Activated naive CD4-positive, alpha-beta T cell treated with anti-CD3 and anti-CD28 coated beads, Interleukin-2, amount 50 U/mL, for 72 hours (primary cell): ENCODE measurements at regions not wholly inside any gene's neighbourhood (a gene's known extent, or its start where the extent isn't known, plus 50 kb on each side); places are given as distances from the start of the nearest gene placed in this dataset.
"Not testable (repeated sequence)": the region's sequence is repeated elsewhere in the genome, so short reads cannot be mapped to it uniquely, and the experiment has no call there.

Experiments used
- ATAC-seq, 2 donors: fragments of 150-1000 bp; cut with Tn5 transposase; 2 replicates each; pipeline ENCODE4 v1.10.0; 2021; ENCODE audit warnings: mild to moderate bottlenecking in 2 of 2, moderate library complexity in 2 of 2
- DNase-seq, 2 donors: peaks; one replicate each; pipeline ENCODE4 v3.0.0; 2021 to 2022; ENCODE audit warnings: low spot score in 2 of 2
- H3K27ac Mint-ChIP-seq, 2 donors: one replicate each; pipeline ENCODE4 v1.8.0; 2022; ENCODE audit warnings: mild to moderate bottlenecking in 2 of 2, mixed read lengths in 2 of 2
- H3K36me3 Mint-ChIP-seq, 2 donors: one replicate each; pipeline ENCODE4 v1.8.0; 2022; ENCODE audit warnings: mixed read lengths in 2 of 2
- H3K9me3 Mint-ChIP-seq, 2 donors: one replicate each; pipeline ENCODE4 v1.8.0; 2022; ENCODE audit warnings: mixed read lengths in 2 of 2

GRCh38 chr16:80116711-80117110, 424.1 kb upstream of the DYNLRB2 start:
- Mint-ChIP-seq H3K36me3 (no peaks in the 10 kb centered on the region), H3K27ac (no peak overlapping the region), H3K9me3 (no peaks in the 10 kb centered on the region)
- DNase-seq (no peak), ATAC-seq (no peak)

GRCh38 chr16:80114699-80115098, 426.1 kb upstream of the DYNLRB2 start:
- H3K27ac Mint-ChIP-seq = no peak overlapping the region
- H3K9me3 Mint-ChIP-seq = peaks cover 0 to 3% of the 10 kb centered on the region in 2 donors
- DNase-seq (no peak), ATAC-seq (no peak)
- H3K36me3 Mint-ChIP-seq = no peaks in the 10 kb centered on the region

GRCh38 chr16:80113873-80114574, 426.8 kb upstream of the DYNLRB2 start:
- ATAC-seq = no peak
- DNase-seq = no peak
- no peaks in the 10 kb centered on the region for H3K36me3 Mint-ChIP-seq
- peaks cover 0 to 3% of the 10 kb centered on the region in 2 donors for H3K9me3 Mint-ChIP-seq
- no peak overlapping the region for H3K27ac Mint-ChIP-seq

- H3K27ac Mint-ChIP-seq = no peak overlapping the region
- DNase-seq = no peak
- no peaks in the 10 kb centered on the region for H3K36me3 Mint-ChIP-seq
- H3K9me3 Mint-ChIP-seq = peaks cover 3 to 4% of the 10 kb centered on the region in 2 donors
- no peak for ATAC-seq
Measured at GRCh38 chr16:80109581-80109980, 431.2 kb upstream of the DYNLRB2 start.

GRCh38 chr16:80107900-80108299, 432.9 kb upstream of the DYNLRB2 start:
- H3K27ac Mint-ChIP-seq = no peak overlapping the region
- ATAC-seq = no peak
- peaks cover 3 to 8% of the 10 kb centered on the region in 2 donors for H3K9me3 Mint-ChIP-seq

GRCh38 chr16:80105751-80106150, 435.0 kb upstream of the DYNLRB2 start:
- DNase-seq (no peak), ATAC-seq (no peak)
- Mint-ChIP-seq H3K27ac (no peak overlapping the region), H3K36me3 (no peaks in the 10 kb centered on the region), H3K9me3 (peaks cover 5 to 8% of the 10 kb centered on the region in 2 donors)

More at GRCh38 chr16:80107900-80108299, 432.9 kb upstream of the DYNLRB2 start:
- H3K36me3 Mint-ChIP-seq = no peaks in the 10 kb centered on the region
- DNase-seq = no peak

GRCh38 chr16:80105160-80105559, 435.6 kb upstream of the DYNLRB2 start:
- no peak for ATAC-seq
- Mint-ChIP-seq H3K27ac (no peak overlapping the region), H3K36me3 (no peaks in the 10 kb centered on the region), H3K9me3 (peaks cover 3 to 8% of the 10 kb centered on the region in 2 donors)
- no peak for DNase-seq

- DNase-seq (no peak), ATAC-seq (no peak)
- no peaks in the 10 kb centered on the region for H3K36me3 Mint-ChIP-seq
- H3K27ac Mint-ChIP-seq = no peak overlapping the region
- peaks cover 3 to 8% of the 10 kb centered on the region in 2 donors for H3K9me3 Mint-ChIP-seq
Measured at GRCh38 chr16:80104401-80104800, 436.4 kb upstream of the DYNLRB2 start.

GRCh38 chr16:80103463-80103862, 437.3 kb upstream of the DYNLRB2 start:
- DNase-seq (no peak), ATAC-seq (no peak)
- no peaks in the 10 kb centered on the region for H3K36me3 Mint-ChIP-seq
- H3K27ac Mint-ChIP-seq = no peak overlapping the region
- H3K9me3 Mint-ChIP-seq = peaks cover 3 to 13% of the 10 kb centered on the region in 2 donors

GRCh38 chr16:80100846-80101451, 439.8 kb upstream of the DYNLRB2 start:
- no peak for DNase-seq
- no peak for ATAC-seq
- H3K9me3 Mint-ChIP-seq = peaks cover 13 to 17% of the 10 kb centered on the region in 2 donors
- H3K36me3 Mint-ChIP-seq = no peaks in the 10 kb centered on the region
- no peak overlapping the region for H3K27ac Mint-ChIP-seq

- Mint-ChIP-seq H3K36me3 (no peaks in the 10 kb centered on the region), H3K27ac (no peak overlapping the region), H3K9me3 (peaks cover 13 to 17% of the 10 kb centered on the region in 2 donors)
- DNase-seq = no peak
- no peak for ATAC-seq
Measured at GRCh38 chr16:80100186-80100585, 440.6 kb upstream of the DYNLRB2 start.

GRCh38 chr16:80097098-80097497, 443.7 kb upstream of the DYNLRB2 start:
- ATAC-seq (no peak), DNase-seq (no peak)
- H3K36me3 Mint-ChIP-seq = no peaks in the 10 kb centered on the region
- H3K27ac Mint-ChIP-seq = no peak overlapping the region
- peaks cover 12% of the 10 kb centered on the region in 2 donors for H3K9me3 Mint-ChIP-seq

- H3K36me3 Mint-ChIP-seq = no peaks in the 10 kb centered on the region
- no peak for ATAC-seq
- H3K27ac Mint-ChIP-seq = no peak overlapping the region
- peaks cover 8 to 9% of the 10 kb centered on the region in 2 donors for H3K9me3 Mint-ChIP-seq
- DNase-seq = no peak
Measured at GRCh38 chr16:80092681-80093080, 448.1 kb upstream of the DYNLRB2 start.

- DNase-seq, H3K9me3 Mint-ChIP-seq, H3K27ac Mint-ChIP-seq, H3K36me3 Mint-ChIP-seq, ATAC-seq: not testable (repeated sequence)
Measured at GRCh38 chr16:80091453-80091852, 449.3 kb upstream of the DYNLRB2 start.

GRCh38 chr16:80085606-80086005, 455.2 kb upstream of the DYNLRB2 start:
- DNase-seq (no peak), ATAC-seq (no peak)
- H3K9me3 Mint-ChIP-seq = no peaks in the 10 kb centered on the region
- H3K36me3 Mint-ChIP-seq = no peaks in the 10 kb centered on the region
- no peak overlapping the region for H3K27ac Mint-ChIP-seq

GRCh38 chr16:80084614-80085013, 456.2 kb upstream of the DYNLRB2 start:
- Mint-ChIP-seq H3K9me3 (no peaks in the 10 kb centered on the region), H3K36me3 (no peaks in the 10 kb centered on the region), H3K27ac (no peak overlapping the region)
- ATAC-seq (peak in 1 of 2 donors; percentile 43), DNase-seq (no peak)

- Mint-ChIP-seq H3K9me3 (no peaks in the 10 kb centered on the region), H3K36me3 (no peaks in the 10 kb centered on the region), H3K27ac (no peak overlapping the region)
- no peak for DNase-seq
- no peak for ATAC-seq
Measured at GRCh38 chr16:80084163-80084562, 456.6 kb upstream of the DYNLRB2 start.

- no peaks in the 10 kb centered on the region for H3K36me3 Mint-ChIP-seq
- DNase-seq (no peak), ATAC-seq (no peak)
- no peak overlapping the region for H3K27ac Mint-ChIP-seq
- H3K9me3 Mint-ChIP-seq = no peaks in the 10 kb centered on the region
Measured at GRCh38 chr16:80082906-80083305, 457.9 kb upstream of the DYNLRB2 start.
